GM19099 (cell line): ENCODE measurements at regions not wholly inside any gene's neighbourhood (a gene's known extent, or its start where the extent isn't known, plus 50 kb on each side); places are given as distances from the start of the nearest gene placed in this dataset.

ENCODE experiments used
- POLR2A ChIP-seq: IDR thresholded peaks from 3 replicates; pipeline ENCODE4 v1.6.1; 2011; ENCODE audit warnings: low read depth; ENCODE audit not compliant: insufficient read length; ENCODE audit errors: extremely low read depth

DNA sequence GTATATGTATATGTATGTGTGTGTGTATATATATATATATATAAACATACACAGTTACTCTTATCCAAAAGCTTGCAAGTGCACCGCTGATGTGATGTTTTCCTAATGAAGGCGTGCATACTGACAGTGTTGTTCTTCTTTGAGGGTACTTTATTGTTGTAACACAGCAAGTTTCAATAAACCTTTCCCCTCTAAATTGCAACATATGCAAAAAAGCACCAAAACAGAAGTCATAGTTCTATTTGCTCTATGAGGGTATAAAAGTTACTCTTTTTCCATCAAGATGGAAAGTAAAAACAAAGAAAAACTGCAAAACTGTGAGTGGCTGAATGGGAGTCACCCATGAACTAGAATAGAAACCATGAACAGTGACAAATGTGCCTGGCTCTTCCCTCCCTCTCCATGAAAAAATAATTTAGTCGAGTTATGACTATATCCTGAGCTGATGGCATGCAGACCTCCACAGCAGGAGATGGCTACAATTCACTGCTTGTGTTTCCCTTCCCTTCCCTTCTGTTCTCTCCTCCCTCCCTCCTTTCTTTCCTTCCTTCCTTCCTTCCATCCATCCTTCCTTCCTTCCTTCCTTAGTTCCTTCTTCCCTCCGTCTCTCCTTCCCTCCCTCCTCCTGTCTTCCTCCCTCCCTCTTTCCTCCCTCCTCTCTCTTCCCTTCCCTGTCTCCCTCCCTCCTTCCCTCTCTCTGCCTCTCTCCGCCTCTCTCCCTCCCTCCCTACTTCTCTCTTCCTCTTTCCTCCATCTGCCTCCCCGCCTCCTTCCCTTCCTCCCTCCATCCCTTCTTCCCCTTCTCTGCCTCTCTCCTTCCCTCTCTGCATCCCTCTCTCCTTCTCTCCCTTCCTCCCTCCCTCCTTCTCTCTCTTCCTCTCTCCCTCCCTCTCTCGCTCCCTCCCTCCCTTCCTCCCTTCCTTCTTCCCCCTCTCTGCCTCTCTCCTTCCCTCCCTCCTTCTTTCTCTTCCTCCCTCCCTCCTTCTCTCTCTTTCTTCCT is 220.7 kb upstream of the POU3F1 start:
- no peak for TF ChIP-seq POLR2A

DNA sequence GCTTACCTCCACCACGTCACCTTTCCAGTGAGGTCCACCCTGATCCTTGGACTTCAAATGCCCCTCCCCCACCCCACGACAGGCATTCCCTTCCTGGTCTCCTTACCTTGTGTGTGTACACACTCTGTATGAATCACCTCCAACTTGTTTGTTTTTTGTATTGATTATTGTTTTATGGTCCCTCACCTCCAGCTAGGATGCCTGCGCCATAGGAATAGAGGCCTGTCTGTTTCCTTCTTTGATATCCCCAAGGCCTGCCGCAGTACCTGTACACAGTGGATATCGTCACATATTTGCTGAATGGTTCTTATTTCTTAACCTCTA is 219.6 kb upstream of the POU3F1 start:
- no peak for TF ChIP-seq POLR2A

DNA sequence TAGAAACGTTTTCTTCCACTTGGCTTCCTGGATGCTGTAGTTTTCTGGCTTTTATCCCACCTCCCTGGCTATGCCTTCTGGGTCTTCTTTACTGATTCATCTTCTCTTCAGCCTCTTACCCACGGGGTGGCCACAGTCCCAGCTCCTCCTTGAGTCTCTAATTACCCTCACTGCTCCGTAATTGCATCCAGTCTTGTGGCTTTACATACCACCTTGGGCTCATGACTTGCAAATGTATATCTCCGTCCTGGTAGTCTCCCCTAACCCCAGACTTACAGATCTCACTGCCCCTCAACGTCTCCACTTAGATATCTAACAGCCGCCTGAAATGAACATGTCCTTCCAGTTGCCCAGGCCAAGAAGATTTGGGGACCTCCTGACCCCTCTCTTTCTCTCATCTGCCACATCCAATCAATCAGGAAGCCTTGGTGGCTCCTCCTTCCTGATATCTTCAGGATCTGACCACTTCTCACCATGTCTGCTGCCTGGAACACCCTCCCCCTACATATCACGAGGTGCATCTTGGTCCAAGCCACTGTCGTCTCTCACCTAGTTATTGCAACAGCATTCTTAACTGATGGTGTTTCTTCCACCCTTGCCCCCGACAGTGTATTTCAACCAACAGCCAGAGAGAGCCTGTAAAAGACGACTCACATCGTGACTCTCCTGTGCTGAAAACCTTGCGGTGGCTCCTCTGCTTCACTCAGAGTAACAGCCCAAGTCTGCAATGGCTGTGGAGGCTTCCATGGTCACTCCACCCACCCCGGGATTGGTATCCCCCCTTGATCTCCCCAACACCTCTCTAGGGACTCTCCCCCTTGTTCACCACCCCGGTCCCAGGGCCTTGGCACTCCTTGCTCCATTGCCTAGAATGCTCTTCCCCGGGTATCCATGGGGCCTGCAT is 219.0 kb upstream of the POU3F1 start:
- no peak for TF ChIP-seq POLR2A

- TF ChIP-seq POLR2A: no peak
These were observed 216.8 kb upstream of the POU3F1 start for GRCh38 chr1:38263438-38263837.

DNA sequence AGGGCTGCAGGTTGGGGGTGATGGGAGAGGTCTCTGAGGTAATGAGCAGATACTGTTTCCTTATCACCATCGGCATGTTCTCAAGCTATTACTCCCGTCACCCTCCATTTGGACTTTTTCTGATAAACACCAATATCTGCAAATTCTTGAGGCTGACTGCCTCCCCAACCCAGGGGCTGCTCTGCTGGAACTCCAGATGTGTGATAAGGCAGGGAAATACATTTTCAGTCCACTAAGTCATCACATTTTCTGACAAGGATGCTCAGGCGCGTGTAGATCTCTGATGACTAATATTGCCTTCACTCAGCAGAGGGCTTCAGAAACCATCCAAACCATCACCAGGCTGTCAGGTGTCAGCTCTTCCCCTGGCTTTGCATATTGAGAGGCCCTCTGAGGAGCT is 215.0 kb upstream of the POU3F1 start:
- TF ChIP-seq POLR2A: no peak

- TF ChIP-seq POLR2A: no peak
These were observed 211.6 kb upstream of the POU3F1 start for GRCh38 chr1:38258085-38258627.

- TF ChIP-seq POLR2A: no peak
These were observed 210.8 kb upstream of the POU3F1 start for GRCh38 chr1:38257374-38257773.

- TF ChIP-seq POLR2A: no peak
These were observed 209.5 kb upstream of the POU3F1 start for GRCh38 chr1:38256072-38256471.

GRCh38 chr1:38253314-38253713 is 206.7 kb upstream of the POU3F1 start:
- no peak for TF ChIP-seq POLR2A

GRCh38 chr1:38250356-38250755 is 203.8 kb upstream of the POU3F1 start:
- no peak for TF ChIP-seq POLR2A

- no peak for TF ChIP-seq POLR2A
These were observed 202.4 kb upstream of the POU3F1 start for GRCh38 chr1:38249001-38249400.

- no peak for TF ChIP-seq POLR2A
These were observed 200.7 kb upstream of the POU3F1 start for GRCh38 chr1:38246955-38247952.

DNA sequence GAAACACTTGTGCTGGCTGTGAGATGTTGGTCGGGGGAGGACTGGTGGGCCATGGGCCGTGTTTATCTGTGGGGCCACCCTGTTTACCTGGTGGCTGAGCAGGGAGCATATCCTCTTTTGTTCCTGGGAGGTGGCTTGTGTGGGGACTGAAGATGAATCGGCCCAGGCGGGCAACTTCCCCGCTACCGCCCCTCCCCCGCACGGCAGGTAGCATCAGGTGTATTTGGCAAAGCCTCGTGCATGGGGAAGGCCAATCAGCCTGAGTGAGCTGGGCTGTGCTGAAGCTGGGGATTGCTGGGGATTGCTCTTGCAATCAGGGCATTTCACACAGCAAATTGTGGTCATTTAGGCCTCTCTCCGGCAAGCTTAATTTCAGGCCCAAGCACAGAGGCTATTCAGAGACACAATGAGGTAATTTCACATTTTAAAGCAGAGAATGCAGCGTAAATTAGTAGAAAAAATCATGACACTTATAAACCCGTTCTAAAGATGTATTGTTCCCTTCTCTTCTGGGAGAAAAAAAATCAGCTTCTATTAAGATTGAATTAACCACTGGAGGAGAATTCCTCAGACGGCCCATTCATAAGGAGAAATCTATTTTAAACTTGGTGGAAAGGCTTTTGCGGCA is 197.7 kb upstream of the POU3F1 start:
- TF ChIP-seq POLR2A: no peak

GRCh38 chr1:38243106-38243505 is 196.5 kb upstream of the POU3F1 start:
- TF ChIP-seq POLR2A: no peak
